NCI-H1436 (cell line): ENCODE measurements at regions not wholly inside any gene's neighbourhood (a gene's known extent, or its start where the extent isn't known, plus 50 kb on each side); places are given as distances from the start of the nearest gene placed in this dataset.

Experiments used
- DNase-seq: peaks from one replicate; lab custom pipeline; 2025; lab: John Stamatoyannopoulos, UW

DNA sequence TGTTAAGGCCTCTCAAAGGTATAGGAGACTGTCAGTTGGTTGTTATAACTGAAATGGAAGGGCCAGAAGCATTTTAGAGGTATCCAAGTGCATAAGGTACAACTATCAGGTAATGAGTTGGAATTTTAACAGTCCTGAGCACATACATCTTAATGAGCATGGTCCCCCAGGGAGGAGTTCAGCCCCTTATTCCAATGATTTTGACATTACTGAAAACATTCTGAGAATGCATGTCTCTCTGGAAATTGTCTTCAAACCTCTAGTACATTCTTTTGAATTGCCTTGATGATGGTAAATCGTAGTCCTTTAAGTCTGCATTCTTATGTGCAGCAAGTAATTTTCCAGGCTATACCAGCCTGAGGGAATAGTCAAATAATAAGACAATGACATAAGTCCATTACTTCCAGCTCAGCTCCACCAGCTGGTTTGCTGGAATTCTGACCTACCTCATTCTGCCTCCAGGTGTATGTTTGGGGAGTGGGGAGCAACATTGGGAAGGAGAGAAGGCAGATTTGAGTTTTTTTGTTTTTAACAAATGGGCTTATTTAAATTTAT is 239.2 kb downstream of the MSRB3 start:
- DNase-seq = no peak

DNA sequence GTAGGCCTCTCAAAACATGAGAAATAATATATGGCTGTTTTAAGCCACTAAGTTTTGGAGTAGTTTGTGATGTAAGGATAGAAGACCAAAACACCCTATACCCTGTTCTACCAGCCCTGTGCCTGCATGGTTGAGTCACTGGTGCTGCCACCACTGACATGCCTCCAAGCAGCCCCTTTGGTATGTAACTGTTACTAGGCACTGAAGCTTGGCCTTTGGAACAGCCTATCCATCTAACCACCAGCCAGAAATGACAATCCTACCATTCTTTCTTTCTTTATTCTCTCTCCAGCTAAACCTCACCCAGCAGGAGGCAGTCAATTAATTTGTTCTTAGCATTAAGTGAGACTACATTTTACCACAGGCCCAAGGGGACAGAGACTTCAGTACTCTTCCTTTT is 240.3 kb downstream of the MSRB3 start:
- no peak for DNase-seq

DNA sequence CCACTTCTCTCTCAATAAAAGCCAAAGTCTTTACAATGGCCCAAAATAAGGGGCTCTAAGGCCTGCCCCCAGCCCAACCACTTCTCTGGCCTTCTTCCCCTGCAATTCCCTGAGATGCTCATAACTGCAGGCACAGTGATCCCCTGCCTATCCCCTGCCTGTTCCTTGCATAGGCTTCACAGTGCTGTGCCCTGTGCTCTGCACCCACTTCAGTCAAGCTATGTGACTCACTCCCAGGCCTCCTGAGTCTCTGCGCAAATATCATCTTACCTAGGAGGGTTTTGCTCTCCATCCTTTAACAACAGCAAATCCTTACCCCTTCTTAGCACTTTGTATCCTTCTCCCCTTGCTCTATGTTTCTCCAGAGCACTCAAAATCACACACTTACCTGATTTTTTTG is 242.2 kb downstream of the MSRB3 start:
- no peak for DNase-seq

DNA sequence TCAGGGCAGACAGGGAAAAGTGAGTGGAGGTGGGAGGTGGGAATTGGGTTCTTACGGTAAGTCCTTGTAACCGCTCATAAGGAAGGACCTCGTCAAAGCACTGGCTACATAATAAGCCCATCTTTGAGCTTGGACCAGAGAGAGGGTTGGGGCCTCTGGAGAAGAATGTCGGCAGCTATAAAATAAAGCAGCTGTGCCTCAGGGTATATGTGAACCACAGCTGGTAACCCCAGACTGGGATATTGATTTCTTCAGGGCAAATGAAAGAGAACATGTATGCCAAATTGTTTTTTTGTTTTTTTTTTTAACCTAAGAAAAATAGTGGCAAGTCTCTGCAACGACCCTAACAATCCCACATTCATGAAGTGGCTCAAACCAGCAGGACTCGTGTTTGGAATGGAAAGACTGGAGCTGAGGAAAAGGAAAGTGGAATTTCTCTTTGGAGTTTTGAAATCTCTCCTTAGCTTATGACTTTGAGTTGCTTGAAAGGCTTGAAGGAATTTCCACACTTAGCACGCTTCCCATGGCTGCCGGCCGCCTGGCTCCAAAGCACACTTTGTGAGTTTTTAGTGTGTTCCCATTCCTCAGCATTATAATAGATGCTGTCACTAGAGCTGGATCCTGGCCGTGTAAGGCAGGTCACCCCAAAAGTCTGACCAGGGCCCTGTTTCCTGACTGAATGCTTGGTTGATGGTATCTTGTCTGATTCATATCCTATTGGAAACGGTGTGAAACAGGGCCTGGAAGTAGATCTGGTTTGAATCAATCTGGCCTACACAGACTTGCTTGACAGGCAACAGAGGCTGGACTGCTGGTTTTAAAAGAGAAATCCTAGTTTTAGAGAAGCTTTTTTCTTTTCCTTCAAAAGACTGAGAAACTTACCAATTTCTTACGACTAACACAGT is 244.7 kb downstream of the MSRB3 start:
- DNase-seq = no peak

DNA sequence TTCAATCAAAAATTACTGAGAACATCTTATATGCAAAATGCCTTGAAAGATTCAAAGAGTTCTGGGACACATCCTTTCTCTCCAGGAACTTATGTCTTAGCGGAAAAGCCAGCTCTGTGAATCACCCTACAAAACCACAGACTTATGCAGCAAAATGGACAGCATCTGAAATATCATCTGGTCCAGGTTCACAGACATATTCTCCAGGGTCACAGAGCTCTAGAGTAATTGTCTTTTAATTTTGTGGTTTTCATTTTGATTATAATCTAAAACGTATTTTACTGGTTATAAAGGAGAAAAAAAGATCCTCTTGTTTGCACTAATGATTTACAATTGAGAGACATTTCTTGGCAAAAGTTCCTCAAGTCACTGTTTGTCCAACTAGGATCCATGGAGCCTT is 246.2 kb downstream of the MSRB3 start:
- DNase-seq = no peak

DNA sequence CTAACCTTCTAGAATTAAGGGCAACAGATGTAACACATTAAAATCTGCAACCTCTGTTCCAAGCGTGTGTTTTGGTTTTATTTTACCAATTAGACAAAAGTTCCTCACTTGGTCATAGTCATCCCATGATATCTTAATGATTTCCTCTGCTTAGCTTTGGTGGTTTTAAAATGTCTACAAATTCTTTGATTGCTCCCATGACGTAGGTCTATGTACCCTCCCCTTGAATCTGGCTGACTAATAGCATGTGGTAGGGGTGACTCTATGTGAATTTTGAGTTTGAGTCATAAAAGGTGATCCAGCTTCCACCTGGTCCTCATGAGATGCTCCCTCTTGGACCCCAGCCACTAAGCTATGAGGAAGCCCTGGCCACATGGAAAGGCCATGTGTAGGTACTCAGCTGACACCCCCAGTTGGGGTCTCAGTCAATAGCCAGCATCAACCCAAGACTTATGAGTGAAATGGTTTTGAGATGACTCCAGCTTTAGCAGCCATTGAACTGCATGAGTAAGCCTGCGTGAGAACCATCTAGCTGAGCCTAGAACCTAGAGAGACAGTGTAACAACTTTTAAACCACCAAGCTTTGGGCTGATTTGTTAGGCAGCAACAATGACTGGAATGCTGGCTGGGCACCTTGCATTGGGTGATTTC is 247.1 kb downstream of the MSRB3 start:
- DNase-seq = no peak

DNA sequence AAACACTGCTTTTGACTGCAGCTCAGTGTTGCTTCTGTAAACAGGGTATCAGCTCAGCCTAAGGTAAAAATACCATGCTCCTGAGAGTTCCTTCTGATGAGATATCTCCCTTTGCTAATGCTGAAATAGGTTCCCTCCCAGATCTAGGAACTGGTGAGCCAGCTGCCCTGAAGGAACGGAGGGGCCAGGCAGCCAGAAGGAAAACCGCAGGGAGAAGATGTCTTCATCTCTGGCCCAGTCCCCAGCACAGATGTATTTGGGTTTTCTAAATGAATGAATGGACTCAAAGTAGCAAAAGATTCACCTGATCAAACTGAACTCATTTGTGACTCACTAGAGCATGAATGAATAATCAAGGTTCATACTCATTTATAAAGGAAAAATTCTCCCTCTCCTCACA is 247.8 kb downstream of the MSRB3 start:
- no peak for DNase-seq

DNA sequence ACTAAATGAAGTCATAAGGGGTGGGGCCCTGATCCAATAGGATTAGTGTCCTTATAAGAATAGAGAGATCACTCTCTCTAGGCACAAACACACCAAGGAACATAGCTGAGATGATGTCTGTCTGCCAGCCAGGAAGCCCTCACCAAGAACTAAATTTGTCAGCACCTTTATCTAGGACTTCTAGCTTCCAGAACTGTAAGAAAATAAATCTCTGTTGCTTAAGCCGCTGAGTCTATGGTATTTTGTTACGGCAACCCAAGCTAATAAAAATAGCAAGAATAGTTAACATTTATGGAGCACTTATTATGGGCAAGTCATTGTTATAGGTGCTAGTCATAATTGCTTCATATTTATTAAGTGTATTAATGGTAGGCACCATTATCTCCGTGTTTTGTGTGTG is 249.6 kb downstream of the MSRB3 start:
- no peak for DNase-seq

DNA sequence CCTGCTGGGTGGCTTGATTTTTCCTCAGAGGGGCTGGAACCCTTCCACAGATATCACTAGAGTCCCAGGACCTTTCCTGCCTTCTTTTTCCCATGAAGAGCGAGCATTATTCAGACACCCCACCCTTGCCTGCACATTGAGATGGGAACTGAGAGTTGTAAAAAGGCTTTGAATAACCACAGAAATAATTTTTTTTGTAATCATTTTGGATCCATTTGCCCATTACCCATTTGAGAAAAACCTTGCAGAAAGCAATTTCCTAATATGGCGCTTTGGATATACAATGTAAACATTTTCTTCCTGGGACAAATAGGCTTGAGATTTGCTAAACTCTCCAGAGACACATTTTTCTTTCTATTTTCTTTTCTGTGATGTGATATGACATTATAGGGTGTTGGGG is 250.6 kb downstream of the MSRB3 start:
- no peak for DNase-seq

DNA sequence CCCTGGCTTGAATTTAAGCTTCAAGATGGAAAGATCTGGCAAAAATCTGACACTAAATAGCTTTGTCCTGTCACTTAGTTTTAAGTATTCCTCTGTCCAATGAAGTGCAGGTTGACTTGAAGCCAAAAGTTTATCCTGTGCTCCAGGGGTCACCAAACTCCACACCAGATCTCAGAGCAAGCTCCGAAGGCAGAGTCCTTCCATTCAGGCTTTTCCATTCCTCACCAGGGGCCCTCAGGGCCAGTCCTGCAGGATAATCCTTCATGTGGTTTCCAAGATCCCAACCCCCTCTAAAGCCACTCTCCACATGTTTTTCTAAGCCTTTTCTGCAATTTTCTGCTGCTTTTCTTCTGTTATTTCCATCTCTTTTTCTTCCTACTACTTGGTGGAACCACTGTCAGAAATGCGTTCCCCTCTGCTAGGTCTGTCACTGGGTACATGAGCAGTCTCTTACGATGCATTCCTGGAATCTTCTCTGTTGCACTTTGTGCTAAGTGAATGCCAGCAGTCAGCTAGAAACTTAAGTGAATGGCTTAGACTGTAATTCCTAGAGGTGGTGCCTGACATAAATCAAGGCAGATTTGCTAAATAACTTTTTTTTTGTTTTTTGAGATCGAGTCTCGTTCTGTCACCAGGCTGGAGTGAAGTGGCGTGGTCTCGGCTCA is 251.4 kb downstream of the MSRB3 start:
- no peak for DNase-seq

DNA sequence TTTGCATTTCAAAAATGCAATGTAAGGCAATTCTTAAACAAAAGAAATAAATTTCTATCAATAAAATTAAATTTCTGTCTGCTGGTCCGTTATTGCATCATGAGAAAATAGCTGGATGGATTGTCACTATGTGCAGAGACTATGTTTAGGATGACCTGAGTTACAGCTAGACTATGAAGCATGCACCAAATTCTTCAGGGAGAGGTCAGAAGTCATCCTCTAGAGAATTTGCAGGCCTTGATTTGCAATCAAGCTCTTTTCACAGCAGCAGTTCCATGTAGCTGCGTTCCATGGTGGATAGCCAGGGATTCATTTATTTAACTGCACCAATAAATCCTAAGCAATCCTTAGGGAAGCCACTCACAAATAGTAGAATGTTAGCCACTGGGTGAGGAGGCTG is 253.7 kb downstream of the MSRB3 start:
- no peak for DNase-seq

DNA sequence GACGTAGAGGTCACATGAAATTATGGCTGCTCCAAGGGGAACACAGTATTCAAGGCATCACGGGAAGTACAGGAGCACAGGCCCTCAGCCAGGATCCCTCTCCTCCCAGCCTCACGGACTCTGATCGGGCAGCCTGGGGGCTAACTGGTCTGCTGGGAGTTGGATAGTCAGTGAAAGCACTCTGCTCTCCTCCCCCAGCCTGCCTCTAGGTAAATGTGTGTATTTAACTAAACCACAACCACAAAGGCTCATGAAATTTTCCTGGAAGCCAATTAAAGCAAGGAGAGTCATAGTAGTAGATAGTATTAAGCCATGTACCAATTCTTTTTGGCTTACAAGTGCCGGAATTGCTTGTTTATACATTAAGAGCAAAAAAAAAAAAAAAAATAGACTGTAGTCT is 254.3 kb downstream of the MSRB3 start:
- DNase-seq = no peak

DNA sequence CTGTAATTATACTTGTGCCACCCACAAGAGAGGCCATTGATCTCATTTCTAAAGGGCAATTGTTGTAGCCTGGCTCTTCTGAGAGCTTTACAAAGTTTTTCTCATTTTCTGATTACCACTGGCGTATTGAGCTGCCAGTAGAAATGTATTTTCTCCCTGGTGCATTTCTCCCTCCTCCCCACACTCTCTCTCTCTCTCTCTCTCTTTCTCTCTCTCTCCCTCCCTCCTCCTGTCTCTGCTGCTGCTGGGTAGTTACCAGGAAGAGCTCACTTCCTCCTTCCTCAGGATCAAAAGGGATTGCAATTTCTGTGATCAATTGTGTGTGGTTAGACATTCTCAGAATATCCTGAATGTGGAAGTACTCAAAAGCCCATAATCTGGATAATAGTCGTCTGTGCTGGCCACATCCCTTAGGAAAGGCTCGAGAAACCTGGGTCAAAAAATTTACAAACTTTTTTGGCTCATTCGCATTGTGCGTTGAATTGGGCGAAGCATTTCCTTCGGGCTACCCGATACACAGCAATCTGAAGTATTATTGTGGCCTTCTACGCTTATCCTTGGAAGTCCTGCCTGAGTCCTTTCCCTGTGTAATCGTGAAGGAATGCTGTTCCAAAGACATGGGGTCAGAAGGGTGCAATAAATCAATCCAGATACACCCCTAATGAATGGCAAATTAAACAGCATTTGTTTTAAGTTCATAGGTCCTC is 254.8 kb downstream of the MSRB3 start:
- no peak for DNase-seq

DNA sequence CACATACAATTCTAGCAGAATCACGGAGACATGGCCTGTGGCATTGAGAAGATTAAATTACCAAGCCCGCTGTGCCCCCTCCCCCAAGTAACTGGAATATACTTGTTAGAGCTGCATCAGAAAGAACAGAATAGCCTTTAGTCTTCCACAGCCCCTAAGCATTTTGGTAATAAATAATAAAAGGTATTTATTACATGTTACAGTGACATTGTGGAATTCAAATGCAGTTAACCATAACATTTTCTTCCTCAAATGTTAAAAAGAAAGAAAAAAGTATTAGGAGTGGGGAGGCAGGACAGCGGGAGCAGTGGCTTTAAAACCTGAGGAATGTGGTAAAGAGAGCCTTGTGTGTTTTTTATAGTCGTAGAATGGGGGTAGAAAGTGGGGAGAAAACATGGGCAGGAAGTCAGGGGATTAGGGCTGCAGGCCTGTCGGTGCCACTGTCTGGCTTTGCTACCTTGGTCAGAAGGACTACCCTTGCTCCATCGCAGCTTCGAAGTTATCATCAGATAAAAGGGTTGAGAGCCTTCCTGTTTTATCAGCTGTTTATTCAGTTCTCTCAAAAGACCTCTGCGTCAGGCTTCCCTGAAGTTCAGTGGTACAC is 255.9 kb downstream of the MSRB3 start:
- DNase-seq = no peak

DNA sequence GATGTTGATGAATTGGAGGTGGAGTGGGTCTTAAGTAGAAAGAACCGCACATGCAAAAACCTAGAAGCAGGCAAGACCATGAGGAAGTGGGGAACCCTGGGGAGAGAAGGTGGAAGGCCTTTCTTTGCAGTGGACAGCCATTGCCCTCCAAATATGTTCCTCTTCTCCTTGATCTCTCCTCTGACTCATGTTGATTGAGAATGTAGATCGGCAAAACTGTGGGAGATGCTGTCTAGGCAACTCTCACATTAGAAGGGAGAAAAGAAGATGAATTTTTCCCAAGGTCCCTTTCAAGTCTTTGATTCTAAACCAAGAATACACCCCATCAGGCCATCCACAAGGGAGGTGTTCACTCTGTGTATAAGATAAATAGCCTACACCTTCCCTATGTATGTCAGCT is 257.5 kb downstream of the MSRB3 start:
- no peak for DNase-seq

DNA sequence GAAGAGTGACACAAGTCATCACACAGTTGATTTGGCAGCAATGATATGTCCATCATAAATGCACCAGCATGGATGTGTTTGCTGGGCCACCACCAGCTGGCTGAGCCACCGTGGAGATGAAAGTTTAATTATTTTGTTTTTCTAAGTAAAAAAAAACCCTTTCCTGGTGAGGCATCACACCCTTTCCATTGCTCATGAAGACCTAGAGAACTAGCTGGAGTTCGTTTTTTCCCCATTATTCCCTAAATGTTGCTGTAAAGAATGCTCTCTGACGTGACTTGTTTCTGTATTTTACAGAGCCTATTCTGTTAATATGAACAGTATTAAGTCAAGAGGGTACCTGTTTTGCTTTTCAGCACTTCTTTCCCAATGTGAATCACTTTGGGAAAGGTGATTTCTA is 257.9 kb downstream of the MSRB3 start:
- DNase-seq = no peak

DNA sequence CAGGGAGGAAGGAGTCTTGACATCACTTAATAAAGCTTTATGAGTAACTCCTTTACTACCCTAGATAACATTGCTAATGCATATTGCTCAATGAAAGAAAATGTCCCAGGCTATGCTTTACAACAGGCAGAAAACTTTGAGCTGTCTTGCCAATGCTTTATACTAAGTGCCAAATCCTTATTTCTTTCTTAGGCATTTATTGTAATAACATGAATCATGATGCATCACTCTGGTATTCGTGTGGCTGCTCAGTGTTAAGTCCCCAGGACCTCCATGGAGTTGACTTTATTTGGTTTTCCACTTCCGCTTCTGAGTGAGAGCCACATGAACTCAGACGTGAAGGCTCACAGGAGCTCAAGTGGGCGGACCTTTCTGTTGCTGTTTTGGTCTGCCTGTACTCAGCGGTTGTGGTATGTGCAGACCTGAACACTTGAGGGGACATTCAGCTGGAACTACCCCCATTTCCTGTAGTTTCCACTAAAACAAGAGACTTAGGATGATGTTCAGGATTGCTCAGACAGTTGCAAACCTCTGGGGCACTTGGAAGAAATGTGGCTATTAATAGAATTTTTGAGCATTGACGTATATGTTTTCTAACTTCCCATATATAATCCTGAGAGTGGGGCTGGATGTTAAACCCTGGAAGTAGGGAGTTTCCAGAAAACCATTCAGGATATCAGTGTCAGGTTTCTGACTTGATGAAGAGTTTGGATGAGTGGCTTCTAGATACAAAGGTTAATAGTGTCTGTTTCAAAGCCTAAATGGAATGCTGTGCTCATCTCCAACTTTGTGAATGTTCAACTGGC is 258.6 kb downstream of the MSRB3 start:
- no peak for DNase-seq

DNA sequence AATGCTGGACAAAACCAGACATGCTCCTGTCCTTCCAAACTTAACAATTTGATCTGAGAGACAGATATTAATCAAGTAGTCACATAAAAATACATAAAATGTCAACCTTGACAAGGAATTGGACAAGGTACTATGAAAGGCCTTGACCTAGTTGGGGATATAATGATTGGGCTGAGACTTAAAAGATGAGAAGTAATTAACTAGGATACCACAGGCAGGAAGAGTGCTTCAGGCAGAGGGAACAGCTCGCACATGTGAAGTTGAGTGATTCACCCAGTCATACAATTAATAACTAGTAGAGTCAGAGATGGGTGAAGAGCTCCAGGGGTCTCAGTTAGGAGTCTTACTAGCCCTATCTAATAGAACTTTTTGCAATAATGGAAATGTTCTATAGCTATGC is 259.5 kb downstream of the MSRB3 start:
- no peak for DNase-seq

DNA sequence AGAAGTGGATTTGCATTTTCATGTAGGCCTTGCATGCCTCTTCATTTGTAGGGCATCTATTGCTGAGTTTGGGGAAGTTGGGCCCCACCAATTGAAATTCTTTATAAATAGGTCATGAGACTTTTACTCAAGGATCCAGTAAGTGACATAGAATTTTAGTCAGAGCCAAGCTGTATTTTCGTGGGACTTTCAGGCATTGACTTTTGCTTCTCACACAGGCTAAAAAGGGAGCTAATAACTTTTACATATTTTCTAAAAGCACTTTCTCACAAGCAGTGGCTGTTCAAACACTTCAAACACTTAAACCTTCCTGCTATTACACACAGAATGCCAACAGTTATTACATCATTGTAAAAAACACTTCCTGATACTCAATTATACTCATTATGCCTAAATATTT is 260.5 kb downstream of the MSRB3 start:
- no peak for DNase-seq

DNA sequence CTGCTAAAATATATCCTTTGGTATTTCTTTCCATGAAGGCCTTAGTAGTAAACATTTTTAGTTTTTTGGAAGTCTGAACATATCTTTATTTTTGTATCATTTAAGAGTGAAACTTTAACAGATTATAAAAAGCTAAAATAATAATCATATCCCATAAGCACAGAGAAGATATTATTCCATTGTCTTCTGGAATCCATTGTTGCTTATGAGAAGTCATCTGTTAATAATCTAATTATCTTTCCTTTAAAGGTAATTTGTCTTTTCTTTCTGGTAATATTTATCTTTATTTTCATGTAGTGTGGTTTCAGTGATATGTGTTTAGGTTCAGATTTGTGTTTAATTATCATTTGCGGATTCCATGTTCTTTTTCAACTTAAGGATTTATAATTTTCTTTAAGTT is 261.7 kb downstream of the MSRB3 start:
- no peak for DNase-seq

DNA sequence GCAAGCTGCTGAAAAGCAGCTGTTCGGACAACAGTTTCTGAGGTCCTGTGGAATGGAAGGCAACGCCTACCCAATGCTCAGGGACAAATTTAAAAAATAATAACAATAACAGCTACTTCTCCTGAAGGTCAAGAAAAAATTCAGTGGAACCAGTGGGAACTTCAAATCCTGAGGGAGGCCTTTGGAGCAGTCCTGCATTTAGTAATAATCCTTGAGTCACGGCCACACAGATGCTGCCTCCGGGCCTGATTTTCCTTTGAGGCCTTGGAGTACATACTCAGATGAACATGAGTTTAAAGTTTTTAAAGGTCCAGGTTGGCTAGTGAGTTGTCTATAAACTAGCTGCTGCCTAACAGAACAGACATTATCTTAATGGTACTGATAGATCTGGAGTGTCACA is 268.0 kb downstream of the MSRB3 start:
- no peak for DNase-seq
